ENCODE measurements at regions not wholly inside any gene's neighbourhood (a gene's known extent, or its start where the extent isn't known, plus 50 kb on each side); places are given as distances from the start of the nearest gene placed in this dataset.

DNA sequence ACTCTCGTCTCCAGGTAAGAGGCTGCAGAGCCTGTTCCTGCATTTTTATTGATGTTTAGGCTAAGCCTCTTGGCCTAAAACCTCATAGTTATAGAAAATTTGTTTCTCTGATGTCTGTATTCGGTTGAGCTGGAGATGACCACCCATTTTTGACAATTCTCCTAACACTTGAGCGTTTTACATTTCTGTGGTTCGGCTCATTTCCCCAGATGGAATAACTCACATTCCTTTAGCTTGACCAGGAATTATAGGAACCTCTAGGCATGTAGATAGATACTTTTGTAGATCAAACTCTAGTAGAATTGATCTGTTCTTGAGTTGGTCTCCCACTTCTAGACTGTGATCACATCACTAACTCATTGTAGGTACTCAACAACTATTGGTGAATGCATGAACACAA is 172.6 kb upstream of the CADM1 start:
- peak; percentile 52 for DNase-seq (ENCODE audit: insufficient read length, low spot score)
- peak; percentile 51 for FAIRE-seq

DNA sequence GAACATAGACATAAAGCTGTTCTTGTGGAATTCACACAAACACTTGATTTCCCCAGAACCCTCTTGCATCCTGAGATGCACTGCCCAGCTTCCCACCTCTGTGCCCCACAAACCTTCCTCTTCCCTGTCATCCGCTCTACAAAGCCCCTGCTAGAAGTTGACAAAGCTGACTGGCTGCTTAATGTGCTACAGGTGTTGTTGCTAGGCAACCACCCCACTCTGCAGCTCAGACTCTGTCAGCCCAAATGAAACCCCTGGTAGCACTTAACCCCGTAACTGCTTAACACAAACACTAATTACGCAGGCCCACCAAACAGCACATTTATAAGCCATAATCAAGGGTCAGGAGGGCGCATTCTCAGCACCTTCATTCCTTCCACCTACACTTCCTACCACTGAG is 172.0 kb upstream of the CADM1 start:
- DNase-seq (ENCODE audit: insufficient read length, low spot score) (no peak), FAIRE-seq (peak; percentile 48)

DNA sequence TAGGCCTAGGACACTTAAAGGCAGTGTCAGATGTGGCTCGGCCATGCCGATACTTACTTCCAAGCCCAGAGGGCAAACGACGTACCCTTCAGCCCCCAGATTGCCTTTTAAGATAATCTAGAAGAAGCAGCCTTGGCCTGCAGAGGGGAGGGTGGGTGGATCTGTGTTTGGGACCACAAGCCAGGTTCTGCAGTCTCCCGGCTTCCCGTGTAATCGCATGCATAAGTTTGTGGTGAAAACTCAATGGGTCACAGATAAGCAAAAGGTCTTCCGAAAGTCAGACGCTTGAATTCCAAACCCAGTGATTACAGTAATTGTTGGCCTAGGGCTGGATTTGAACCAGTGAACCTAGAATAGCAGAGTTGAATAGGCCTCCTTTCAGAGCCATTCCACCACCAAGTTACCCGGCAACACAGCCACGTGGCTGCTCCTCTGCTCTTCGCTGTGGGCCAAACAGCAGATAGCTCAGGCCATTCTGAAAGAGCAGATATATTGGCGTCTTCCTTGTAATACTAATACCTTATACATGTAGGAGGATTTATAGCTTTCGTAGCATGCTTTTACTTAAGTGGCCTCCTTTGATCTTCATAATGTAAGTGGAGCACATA is 170.8 kb upstream of the CADM1 start:
- no peak for FAIRE-seq
- DNase-seq (ENCODE audit: insufficient read length, low spot score) = no peak

DNA sequence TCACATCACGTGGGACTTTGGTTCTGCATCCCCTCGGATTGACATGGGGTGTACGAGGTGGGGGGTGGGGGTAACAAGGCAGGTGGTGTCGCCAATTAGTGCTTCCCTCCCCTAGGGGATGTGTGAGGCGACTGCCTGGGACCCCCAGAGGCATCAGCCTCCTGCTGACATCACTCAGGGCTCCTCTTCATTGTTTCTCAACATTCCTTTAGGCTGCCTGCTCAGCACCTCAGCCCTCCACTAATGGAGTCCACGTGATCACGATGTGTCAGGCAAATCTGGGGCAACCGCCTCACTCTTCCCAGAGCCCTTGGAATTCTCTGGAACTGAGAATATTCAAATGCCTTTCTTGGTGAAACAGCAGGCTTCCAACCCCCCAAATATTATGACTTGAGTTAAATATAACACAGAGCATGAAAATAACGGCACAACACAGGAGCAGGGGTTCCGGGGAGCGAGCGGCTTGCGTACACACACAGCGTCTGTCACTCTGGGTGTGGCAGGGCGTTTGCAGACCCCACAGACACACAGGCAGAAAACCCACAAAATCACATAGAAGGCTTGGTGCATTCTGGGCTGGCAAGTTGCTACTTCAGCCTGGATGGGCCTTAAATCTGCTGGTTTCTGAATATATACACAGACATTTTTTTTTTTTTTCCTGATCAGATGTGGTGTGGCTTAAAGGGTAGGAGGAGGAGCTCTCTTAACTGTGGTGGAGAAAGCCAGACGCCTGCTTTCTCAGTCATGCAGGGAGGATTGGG is 170.1 kb upstream of the CADM1 start:
- FAIRE-seq = no peak
- no peak for DNase-seq (ENCODE audit: insufficient read length, low spot score)

DNA sequence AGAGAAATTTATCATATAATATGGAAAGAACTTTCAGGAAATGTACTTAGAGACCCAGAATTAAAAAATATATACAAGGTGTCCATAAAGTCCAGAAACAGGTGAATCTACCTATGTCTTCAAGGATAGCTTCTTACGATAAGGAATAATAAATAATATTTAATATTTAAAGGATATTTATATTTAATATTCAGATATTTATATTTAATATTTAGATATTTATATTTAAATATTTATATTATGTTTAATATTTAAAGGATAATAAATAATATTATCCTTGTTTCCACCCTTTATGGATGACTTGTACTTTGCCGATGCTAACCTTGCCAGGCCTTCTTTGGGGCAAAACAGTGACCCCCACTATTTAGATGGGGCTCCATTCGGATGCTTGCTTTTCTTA is 169.5 kb upstream of the CADM1 start:
- no peak for FAIRE-seq
- no peak for DNase-seq (ENCODE audit: insufficient read length, low spot score)

DNA sequence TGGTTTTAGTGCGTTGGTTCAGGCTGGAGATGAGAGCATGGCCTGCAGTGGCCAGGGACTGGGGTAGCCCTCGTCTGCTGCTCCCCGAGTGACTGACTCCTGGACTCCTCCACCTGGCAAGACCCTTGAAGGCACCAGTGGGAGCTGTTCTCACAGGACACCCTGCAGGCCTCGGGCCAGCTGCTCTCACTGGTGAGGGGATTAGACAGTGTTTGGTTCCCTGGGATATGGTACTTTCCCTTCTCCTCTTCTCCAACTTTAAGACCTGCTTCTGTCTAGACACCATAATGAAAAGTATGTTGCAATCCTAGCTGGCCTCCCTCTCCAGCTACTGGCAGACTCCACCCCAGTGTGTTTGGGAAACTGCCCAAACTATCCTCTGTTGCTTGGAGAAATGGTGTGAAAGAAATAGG is 168.8 kb upstream of the CADM1 start:
- FAIRE-seq (no peak), DNase-seq (ENCODE audit: insufficient read length, low spot score) (no peak)

DNA sequence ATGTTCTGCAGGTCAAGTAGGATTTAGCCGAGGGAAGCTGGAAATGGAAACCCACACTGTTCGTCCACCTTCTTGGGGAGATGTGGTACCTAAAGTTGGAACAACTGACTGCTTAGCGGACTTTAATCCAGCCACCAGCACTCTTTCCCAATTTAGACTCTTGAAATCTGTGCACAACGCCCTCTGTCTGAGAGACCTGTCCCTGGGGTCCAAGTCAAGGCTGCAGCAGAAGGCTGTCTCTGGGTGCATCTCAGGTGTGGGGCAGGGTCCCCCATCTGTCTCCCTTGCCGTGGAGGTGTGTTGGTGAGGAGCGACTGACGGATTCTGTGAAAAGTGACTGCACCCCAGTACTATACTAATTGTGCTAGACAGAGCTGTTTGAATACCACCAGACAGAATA is 168.2 kb upstream of the CADM1 start:
- DNase-seq (ENCODE audit: insufficient read length, low spot score) (no peak), FAIRE-seq (no peak)

DNA sequence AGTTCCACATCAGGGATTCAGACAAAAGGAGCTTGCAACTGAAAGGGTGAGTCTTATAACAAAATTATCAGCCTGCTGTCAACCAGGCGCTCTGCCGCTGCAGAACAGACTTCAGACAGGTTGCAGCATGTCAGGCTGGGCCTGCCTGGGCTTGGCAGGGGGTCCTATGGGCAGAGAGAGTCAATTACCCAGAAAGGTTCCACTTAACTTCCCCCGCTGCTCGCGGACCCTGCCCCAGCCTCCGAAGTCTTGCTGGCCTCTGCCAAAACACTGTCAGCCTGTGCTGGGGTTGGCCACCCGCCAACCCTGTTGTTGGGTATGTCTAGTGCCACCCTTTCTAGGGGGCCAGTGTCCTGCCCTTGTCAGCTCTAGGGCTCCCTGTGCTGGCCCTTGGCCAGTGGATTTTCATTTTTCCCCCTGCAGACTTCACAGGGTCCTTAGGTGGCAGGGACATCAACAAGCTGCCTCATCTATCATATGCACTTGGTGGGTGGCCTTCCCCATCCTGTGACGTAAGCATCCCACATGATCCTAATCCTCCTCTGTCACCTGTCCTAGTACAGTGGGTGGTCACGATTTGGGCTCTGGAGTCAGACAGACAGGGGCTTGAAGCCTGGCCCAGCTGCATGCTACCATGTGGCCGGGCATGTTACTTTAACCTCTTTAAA is 166.5 kb upstream of the CADM1 start:
- DNase-seq (ENCODE audit: insufficient read length, low spot score) (no peak), FAIRE-seq (no peak)

DNA sequence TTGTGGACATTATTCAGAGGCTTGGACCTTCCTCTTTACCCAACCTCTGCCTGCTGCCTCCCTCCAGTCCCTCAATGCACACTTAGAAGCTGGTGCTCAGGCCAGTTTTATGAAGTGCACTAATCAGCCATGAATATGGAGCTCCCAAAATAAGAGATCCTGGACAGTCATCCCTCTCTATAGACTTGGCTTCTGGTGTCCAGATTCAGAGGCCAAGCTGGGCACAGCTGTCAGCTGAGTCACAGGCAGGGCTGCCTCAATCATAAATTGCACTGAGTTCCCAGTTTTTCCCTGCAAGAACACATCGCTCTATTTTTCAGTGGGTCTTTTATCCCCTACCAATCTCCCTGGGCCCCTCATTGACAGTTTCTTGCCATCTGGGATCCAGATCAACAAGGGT is 161.7 kb upstream of the CADM1 start:
- FAIRE-seq (no peak), DNase-seq (ENCODE audit: insufficient read length, low spot score) (no peak)

DNA sequence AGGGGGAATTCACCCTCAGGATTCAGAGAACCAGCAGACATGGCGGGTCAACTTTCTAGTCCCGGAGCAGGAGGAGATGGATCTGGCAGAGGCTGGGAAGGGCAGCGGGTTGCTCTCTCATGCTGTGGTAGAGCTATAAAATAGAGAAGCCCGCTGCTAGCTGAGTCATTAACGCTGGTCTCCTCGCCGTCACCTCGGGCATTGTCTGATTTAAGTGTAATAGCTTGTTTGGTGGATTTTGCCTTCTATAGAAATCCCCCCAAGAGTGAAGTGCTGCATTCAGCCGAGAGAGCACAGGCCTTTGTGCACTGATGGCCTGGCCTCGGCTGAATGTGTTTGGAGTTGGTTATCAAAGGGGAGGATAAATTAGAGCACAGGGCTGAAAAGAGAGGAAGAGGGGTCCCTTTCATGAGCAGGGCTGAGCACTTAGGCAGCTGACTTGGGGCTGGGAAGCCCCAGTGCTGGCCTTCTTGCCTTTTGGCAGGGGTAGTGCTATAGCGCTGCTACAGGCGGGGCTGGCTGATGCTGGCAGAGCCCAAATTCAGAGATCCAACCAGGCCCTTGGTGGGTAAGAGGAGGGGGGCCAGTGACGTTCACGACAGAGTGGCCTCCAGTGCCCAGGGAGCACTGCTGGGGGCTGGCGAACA is 161.1 kb upstream of the CADM1 start:
- no peak for DNase-seq (ENCODE audit: insufficient read length, low spot score)
- FAIRE-seq = no peak

DNA sequence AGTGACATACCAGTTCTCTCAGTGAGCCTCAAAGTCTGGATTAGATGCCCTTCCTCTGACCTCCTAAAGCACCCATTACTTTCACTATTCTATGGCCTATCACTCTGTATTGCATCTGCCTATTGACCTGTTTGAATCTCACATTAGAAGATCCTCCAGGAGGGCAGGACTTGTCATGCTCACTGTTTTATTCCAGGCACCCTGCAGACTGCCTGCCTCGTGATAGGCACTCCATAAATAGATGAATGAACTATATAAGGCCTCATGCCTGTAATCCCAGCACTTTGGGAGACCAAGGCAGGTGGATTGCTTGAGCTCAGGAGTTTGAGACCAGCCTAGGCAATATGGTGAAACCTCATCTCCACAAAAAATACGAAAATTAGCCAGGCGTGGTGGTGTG is 160.1 kb upstream of the CADM1 start:
- FAIRE-seq = no peak

DNA sequence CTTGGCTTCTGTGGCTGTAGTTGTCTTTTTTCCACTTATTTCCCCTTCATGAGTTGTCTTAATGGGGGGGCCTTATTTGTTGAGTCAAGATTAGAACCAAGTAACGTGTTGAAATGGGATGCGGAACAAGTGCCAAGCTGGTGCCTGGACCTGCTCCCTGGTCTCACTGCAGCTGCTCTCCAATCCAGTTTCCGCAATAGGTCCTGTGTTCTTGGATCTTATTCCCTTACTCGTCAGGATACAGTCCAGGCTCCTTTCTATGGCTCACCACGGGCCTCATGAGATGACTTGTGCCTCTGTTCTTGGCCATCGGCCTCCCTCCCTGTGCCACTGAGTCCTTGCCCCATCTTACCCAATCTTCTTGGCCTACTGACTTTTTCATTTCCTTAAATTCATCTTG is 159.6 kb upstream of the CADM1 start:
- DNase-seq (ENCODE audit: insufficient read length, low spot score) (no peak), FAIRE-seq (no peak)

More for the DNA sequence above, 160.1 kb upstream of the CADM1 start:
- DNase-seq (ENCODE audit: insufficient read length, low spot score) = no peak

DNA sequence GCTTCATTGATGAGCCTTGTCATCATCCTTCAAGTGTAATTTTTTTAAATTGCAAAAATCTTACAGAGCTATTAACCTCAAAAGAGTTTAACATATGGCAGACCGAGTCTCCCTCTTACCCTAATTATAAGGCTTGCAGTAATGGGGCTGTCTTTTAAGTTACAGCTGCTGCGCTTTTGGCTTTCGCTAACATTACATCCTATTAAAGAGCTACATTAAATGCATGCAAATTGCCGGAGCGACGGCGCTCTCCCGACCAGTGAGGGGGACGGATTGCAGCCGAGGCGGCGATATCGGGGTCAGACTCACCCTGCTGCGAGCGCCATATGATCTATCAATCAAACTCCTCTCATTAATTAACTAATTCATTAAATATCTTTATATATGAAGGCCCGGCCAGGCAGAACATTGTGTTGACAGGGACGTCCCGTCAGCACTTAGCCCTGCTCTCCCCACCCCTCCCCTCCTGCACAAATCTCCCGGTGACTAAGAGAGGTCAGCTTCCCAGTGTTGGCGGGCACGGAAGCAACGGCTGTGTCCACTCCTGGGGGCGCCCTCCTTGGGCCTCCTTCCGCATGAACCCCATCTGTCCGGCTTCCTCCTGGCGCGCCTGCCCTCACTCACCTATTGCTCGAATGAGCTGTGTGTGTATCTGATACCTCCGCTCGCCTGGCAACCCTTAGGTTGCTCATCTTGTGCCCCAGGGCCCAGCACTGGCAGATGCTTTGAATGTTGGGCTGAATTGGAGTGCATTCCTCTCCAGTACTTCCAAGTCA is 156.0 kb upstream of the CADM1 start:
- FAIRE-seq (no peak), DNase-seq (ENCODE audit: insufficient read length, low spot score) (no peak)

DNA sequence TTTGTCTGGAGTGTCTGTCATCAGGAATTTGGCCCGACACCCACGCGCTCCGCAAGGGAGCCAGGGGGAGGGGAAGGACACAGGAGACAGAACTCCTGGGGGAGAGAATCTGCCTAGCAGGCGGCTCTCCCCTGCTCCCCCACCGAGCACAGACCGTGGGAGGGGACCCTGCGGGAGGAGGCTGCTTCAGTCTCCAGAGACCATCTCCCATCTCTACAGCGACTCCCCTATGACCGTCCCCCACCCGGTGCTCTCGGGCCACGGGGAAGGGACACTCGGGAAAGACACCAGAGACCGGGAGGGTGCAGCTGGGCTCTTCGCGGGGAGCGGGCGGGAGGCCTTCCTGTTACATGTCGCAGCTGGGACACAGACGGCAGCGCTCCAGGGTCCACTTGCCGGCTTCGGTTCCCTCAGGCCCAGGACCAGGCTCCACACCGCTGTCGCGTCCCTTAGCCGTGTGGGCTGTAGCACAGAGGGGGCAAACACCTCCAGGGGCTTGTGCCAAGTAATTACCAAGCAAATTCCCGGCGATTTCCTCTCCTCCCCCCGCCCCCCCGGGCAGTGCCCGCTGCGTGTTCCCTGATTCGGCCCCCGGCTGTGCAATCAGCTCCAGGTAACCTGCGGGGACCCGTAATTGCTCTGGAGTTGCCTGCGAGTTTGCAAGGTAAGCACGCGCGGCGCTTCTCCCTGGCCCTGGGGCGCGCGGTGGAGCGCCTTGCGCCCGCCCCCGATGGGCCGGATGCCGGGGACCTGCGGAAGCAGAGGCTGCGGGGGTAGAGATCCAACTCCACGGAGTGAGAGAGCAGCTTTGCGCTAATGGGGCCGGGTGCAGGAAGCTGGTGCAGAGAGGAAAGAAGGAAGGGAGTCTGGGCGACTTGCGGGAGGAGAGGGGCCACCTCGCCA is 155.1 kb upstream of the CADM1 start:
- DNase-seq (ENCODE audit: insufficient read length, low spot score) = peak; percentile 41

DNA sequence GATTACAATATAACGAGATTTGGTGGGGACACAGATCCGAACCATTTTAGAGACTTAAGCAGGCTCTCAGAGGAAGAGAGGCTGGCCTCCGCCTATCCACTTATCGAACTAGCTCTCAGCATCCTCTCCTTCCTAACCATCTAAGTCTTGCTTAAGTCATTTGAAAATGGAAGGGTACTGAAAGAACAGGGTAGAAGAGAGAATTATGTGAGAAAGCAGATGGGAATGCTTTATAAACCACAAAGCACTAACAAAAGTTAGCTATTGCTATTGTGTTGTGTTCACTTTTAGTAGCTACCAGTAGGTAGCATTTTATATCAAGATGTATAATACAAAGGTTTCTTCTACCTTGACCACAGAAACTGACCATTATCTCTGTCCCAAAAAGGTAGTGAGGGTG is 153.4 kb upstream of the CADM1 start:
- DNase-seq (ENCODE audit: insufficient read length, low spot score) (no peak), FAIRE-seq (no peak)

More for the DNA sequence above, 155.1 kb upstream of the CADM1 start:
- FAIRE-seq = no peak

DNA sequence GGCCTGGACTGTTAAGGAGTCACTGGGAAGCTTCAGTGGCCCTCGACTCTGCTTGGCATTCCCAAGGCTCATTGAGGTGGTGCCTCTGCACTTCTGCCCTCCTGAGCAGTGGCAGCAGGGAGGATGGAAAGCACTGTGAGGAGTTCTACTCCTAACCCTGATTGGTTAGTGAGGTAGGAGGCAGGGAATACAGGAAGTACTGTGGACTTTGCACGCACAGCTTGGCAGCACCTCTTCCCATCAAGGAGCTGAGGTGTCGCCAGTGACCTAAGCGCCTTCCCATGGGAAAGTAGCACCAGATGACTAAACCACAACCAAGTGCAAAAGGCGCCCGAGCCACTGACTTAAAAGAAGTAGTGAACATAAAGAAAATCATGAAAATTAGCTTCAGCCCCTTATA is 152.5 kb upstream of the CADM1 start:
- DNase-seq (ENCODE audit: insufficient read length, low spot score) = no peak
- no peak for FAIRE-seq

DNA sequence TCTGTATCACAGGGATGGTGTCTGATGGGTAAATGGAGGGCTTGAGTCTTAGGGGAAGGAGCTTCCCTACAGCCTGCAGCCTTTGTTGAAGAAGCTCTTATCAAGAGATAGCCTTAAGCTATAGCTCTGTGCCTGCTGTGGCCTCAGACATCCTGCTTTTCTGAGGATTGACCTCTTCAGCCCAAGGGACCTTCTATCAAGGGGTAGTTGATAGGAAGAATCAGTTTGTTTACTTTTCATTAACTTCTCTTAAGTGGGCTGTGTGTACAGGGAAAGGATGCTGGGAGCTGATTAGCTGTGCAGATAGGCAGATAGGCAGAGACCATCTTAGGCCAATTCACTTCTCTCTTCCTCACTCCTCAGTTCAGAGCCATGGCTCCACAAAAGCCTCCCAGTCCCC is 151.8 kb upstream of the CADM1 start:
- DNase-seq (ENCODE audit: insufficient read length, low spot score) (no peak), FAIRE-seq (no peak)

DNA sequence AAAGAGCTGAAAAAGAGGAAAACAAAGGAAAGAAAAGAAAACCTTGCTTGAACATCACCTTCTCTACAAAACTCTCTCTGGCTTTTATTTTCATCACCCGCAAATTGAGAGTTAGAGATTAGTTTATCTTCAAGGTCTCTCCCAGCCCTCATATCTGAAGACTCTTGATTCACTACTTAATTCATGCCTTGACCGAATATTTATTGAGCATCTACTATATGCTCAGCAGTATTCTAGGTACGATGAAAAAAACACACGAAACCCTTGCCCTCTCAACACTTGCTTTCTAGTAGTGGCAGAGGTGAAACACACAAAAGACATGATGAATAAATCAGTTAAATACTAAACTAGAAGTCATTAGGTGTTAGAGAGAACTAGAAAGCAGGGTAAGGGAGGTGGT is 150.6 kb upstream of the CADM1 start:
- FAIRE-seq = no peak
- DNase-seq (ENCODE audit: insufficient read length, low spot score) = no peak

DNA sequence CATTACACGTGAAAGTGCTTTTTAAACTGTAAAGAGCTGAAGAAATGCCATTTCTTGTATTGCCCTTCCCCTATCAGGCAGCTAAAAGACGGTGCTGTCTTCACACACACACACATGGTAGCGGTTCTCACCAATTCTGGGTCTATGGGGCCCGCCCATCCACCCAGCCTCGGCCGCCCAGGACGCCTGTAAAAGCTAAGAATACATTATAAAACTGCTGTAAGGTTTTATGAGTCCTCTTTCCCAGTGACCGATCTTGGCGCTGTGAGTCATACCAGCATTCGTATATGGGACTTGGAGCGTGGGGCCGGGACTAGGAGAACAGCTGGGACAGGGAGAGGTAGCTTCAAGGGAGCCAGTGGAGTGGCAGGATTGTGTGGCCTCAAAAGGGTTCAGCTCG is 149.7 kb upstream of the CADM1 start:
- FAIRE-seq (no peak), DNase-seq (ENCODE audit: insufficient read length, low spot score) (no peak)

DNA sequence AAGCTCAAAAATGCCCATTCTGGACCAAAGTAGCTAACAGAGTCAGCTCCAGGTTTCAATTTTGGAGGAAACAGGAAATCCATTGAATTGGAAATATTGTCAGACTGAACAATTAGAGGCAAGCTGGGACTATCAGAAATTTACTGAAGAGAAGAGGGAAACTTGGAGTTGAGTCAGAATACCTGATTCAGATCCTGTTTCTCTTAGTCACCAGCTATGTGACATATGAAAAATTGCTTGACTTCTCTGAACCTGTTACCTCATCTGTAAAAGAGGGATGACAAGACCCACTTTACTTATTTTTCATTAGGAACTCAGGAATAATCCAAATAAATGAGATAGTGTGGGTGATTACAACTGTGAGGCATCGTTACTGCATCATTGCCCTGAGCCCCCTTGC is 148.9 kb upstream of the CADM1 start:
- FAIRE-seq = no peak

More for the DNA sequence above, 148.9 kb upstream of the CADM1 start:
- DNase-seq (ENCODE audit: insufficient read length, low spot score) = no peak
